GM23338 (cell line): ENCODE measurements at regions not wholly inside any gene's neighbourhood (a gene's known extent, or its start where the extent isn't known, plus 50 kb on each side); places are given as distances from the start of the nearest gene placed in this dataset.
"Not testable (repeated sequence)": the region's sequence is repeated elsewhere in the genome, so short reads cannot be mapped to it uniquely, and the experiment has no call there.

Experiments
- ATAC-seq: fragments of 200-7000 bp; cut with Tn5 transposase; 3 replicates; pipeline ENCODE4 v1.9.1; 2020
- DNase-seq: peaks from one replicate; pipeline ENCODE4 v3.0.0-alpha.2; 2015; ENCODE audit warnings: low spot score
- H2AFZ ChIP-seq: fragments of 200-600 bp; sonication (generic); 2 replicates; pipeline ENCODE4 v1.8.0; 2016; ENCODE audit warnings: antibody characterized with exemption, mild to moderate bottlenecking, moderate library complexity
- H3F3A ChIP-seq: fragments of 200-600 bp; sonication (generic); replicated peaks from 2 replicates; pipeline ENCODE4 v1.8.0; 2017; ENCODE audit warnings: antibody characterized with exemption, mixed run types, low read depth
- H3K27ac ChIP-seq: fragments of 200-600 bp; sonication (generic); 2 replicates; pipeline ENCODE4 v1.6.1; 2016; ENCODE audit warnings: low read depth
- H3K27me3 ChIP-seq: fragments of 200-600 bp; sonication (generic); 2 replicates; pipeline ENCODE4 v1.8.0; 2016; ENCODE audit warnings: mild to moderate bottlenecking, mixed run types, moderate library complexity; ENCODE audit not compliant: insufficient read depth
- H3K36me3 ChIP-seq: fragments of 200-600 bp; sonication (generic); 2 replicates; pipeline ENCODE4 v1.8.0; 2016; ENCODE audit warnings: mild to moderate bottlenecking; ENCODE audit not compliant: insufficient read depth
- H3K4me1 ChIP-seq: fragments of 200-600 bp; sonication (generic); 2 replicates; pipeline ENCODE4 v1.8.0; 2016; ENCODE audit warnings: mild to moderate bottlenecking, moderate library complexity; ENCODE audit not compliant: insufficient read depth
- H3K4me2 ChIP-seq: fragments of 200-600 bp; sonication (generic); 2 replicates; pipeline ENCODE4 v1.7.1; 2017; ENCODE audit warnings: mixed run types
- H3K4me3 ChIP-seq: fragments of 200-600 bp; sonication (generic); 2 replicates; pipeline ENCODE4 v1.6.1; 2016; ENCODE audit warnings: mixed run types
- H3K79me2 ChIP-seq: fragments of 200-600 bp; sonication (generic); replicated peaks from 2 replicates; pipeline ENCODE4 v1.8.0; 2017; ENCODE audit warnings: mild to moderate bottlenecking; ENCODE audit not compliant: insufficient read depth
- H3K9me2 ChIP-seq: fragments of 200-600 bp; sonication (generic); 2 replicates; pipeline ENCODE4 v1.8.0; 2017; ENCODE audit not compliant: insufficient read depth
- H4K20me1 ChIP-seq: fragments of 200-600 bp; sonication (generic); replicated peaks from 2 replicates; pipeline ENCODE4 v1.8.0; 2017; ENCODE audit warnings: mild to moderate bottlenecking; ENCODE audit not compliant: insufficient read depth
- H3K27ac Mint-ChIP-seq: 2 replicates; pipeline ENCODE4 v1.8.0; 2020; ENCODE audit warnings: inconsistent platforms, mild to moderate bottlenecking, moderate library complexity, mixed read lengths
- H3K27me3 Mint-ChIP-seq: 3 replicates; pipeline ENCODE4 v1.8.0; 2022; ENCODE audit warnings: low read depth, mild to moderate bottlenecking, moderate library complexity, mixed read lengths, inconsistent platforms; ENCODE audit not compliant: insufficient read depth, poor library complexity
- H3K36me3 Mint-ChIP-seq: 3 replicates; pipeline ENCODE4 v1.8.0; 2021; ENCODE audit warnings: low read depth, mild to moderate bottlenecking, inconsistent platforms, moderate library complexity, mixed read lengths
- H3K4me1 Mint-ChIP-seq: 3 replicates; pipeline ENCODE4 v1.8.0; 2020; ENCODE audit warnings: mild to moderate bottlenecking, inconsistent platforms, mixed read lengths
- H3K4me3 Mint-ChIP-seq: 3 replicates; pipeline ENCODE4 v1.8.0; 2021; ENCODE audit warnings: moderate library complexity, mild to moderate bottlenecking, inconsistent platforms, mixed read lengths
- H3K9me3 Mint-ChIP-seq: 3 replicates; pipeline ENCODE4 v1.8.0; 2020; ENCODE audit warnings: moderate library complexity, mild to moderate bottlenecking, inconsistent platforms, mixed read lengths
- ZNF114 ChIP-seq: fragments of 250-450 bp; sonication (Bioruptor Pico); IDR thresholded peaks from 2 replicates; pipeline ENCODE4 v1.5.0; 2020; ENCODE audit warnings: mild to moderate bottlenecking, moderate library complexity
- TF ChIP-seq, protein P1 (sequence below): IDR thresholded peaks from 2 replicates; pipeline ENCODE4 v1.6.1; 2016; ENCODE audit warnings: antibody characterized with exemption
- TF ChIP-seq, protein P2 (sequence below), 2 experiments: fragments of 200-600 bp in 1 of 2; sonication (generic) in 1 of 2; conservative IDR thresholded peaks; 2 replicates each; pipeline versions ENCODE4 v1.5.1 to v1.6.1; 2016 to 2017; ENCODE audit warnings: antibody characterized with exemption in 2 of 2, low read depth in 2 of 2, mild to moderate bottlenecking in 2 of 2, moderate library complexity in 1 of 2

DNA sequence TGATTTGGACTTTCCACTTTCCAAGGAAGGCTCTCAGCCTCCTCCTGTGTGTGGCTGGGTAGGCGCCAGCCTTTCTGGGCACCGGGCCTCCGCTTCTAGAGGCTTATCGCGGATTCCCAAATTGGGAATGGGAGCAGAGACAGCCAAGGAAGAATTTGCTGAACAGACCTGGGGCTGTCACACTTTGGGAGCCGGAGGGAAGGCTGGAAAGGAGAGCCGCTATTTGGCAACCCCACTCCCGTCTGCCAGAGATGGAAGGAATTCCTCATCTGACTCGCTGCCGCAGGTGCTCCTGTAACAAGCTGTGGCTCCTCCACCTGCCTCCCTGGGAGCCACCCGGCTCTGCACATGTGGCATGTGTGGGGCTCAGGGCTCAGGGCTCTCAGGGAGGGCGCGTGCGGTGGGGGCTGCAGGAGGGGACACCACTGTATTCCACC is 50.8 kb upstream of the ECHDC3 start:
- Histone ChIP-seq H3F3A (no peaks in the 10 kb centered on the region), H3K4me3 (no peak overlapping the region), H4K20me1 (no peaks in the 10 kb centered on the region), H2AFZ (no peak overlapping the region), H3K9me2 (0 out of 2 replicates have a peak, but pooled peaks cover 5% of the 10 kb centered on the region), H3K36me3 (no peaks in the 10 kb centered on the region), H3K4me1 (no peaks in the 10 kb centered on the region), H3K4me2 (no peak overlapping the region), H3K79me2 (no peaks in the 10 kb centered on the region), H3K27me3 (no peaks in the 10 kb centered on the region), H3K27ac (no peak overlapping the region)
- no peaks in the 10 kb centered on the region; the same call in 2 of the 3 replicates for H3K9me3 Mint-ChIP-seq
- TF ChIP-seq, protein P1, sequence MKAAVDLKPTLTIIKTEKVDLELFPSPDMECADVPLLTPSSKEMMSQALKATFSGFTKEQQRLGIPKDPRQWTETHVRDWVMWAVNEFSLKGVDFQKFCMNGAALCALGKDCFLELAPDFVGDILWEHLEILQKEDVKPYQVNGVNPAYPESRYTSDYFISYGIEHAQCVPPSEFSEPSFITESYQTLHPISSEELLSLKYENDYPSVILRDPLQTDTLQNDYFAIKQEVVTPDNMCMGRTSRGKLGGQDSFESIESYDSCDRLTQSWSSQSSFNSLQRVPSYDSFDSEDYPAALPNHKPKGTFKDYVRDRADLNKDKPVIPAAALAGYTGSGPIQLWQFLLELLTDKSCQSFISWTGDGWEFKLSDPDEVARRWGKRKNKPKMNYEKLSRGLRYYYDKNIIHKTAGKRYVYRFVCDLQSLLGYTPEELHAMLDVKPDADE = no peak
- H3K27ac Mint-ChIP-seq = no peak overlapping the region
- H3K36me3 Mint-ChIP-seq = no peaks in the 10 kb centered on the region
- no peak overlapping the region for H3K4me3 Mint-ChIP-seq
- H3K27me3 Mint-ChIP-seq = peaks cover 9% of the 10 kb centered on the region
- no peaks in the 10 kb centered on the region for H3K4me1 Mint-ChIP-seq
- ATAC-seq (no peak), DNase-seq (no peak)

DNA sequence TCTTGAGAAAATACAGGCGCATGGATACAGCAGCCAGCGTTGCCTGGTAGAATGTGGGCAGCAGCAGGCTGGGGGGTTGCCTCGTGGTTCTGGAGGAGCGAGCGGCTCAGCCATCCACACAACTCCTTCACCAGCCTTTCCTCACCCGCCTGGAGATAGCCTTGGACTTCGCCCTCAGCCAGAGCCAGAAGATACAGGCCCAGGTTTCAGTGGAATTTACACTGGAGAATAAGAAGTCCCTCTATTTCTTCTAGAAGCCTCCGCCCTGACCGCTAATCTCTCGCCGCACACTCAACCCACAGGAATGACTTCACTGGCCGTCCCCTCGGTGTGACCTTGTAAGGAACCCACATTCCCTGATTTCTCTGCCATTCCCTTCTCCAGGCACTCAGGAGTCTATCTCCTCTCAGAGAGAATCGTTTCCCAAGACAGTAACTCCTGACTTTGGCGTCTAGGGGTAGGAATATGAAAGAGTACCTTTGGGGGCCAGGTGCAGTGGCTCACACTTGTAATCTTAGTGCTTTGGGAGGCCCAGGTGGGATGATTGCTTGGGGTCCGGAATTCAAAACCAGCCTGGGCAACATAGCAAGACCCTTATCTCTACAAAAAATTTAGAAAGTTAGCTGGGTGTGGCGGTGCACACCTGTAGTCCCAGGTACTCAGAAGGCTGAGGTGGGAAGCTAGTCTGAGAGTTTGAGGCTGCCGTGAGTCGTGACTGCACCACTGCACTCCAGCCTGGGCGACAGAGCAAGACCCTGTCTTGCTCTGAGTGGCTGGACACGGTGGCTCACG is 52.0 kb upstream of the ECHDC3 start:
- H3K27ac ChIP-seq = no peak overlapping the region
- ATAC-seq = no peak
- H3K36me3 ChIP-seq = no peaks in the 10 kb centered on the region
- no peak for DNase-seq
- H3K9me2 ChIP-seq = 0 out of 2 replicates have a peak, but pooled peaks cover 5% of the 10 kb centered on the region
- Mint-ChIP-seq H3K36me3 (no peaks in the 10 kb centered on the region), H3K4me1 (peaks cover 6% of the 10 kb centered on the region), H3K27me3 (peaks cover 9% of the 10 kb centered on the region), H3K27ac (no peak overlapping the region), H3K4me3 (no peak overlapping the region), H3K9me3 (no peaks in the 10 kb centered on the region; the same call in 2 of the 3 replicates)
- H3K4me3 ChIP-seq = no peak overlapping the region
- no peaks in the 10 kb centered on the region for H4K20me1 ChIP-seq
- no peak overlapping the region for H3K4me2 ChIP-seq
- TF ChIP-seq, protein P2, sequence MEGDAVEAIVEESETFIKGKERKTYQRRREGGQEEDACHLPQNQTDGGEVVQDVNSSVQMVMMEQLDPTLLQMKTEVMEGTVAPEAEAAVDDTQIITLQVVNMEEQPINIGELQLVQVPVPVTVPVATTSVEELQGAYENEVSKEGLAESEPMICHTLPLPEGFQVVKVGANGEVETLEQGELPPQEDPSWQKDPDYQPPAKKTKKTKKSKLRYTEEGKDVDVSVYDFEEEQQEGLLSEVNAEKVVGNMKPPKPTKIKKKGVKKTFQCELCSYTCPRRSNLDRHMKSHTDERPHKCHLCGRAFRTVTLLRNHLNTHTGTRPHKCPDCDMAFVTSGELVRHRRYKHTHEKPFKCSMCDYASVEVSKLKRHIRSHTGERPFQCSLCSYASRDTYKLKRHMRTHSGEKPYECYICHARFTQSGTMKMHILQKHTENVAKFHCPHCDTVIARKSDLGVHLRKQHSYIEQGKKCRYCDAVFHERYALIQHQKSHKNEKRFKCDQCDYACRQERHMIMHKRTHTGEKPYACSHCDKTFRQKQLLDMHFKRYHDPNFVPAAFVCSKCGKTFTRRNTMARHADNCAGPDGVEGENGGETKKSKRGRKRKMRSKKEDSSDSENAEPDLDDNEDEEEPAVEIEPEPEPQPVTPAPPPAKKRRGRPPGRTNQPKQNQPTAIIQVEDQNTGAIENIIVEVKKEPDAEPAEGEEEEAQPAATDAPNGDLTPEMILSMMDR (conservative IDR thresholded peaks at IDR 0.05; ENCODE audit: low read depth in 2 of 2) = no peak
- no peak for TF ChIP-seq ZNF114 (CRISPR knock-in tag)
- peaks cover 6% of the 10 kb centered on the region; the same call in 1 of the 2 replicates for H3K4me1 ChIP-seq
- H3K27me3 ChIP-seq = no peaks in the 10 kb centered on the region
- H2AFZ ChIP-seq = no peak overlapping the region
- no peaks in the 10 kb centered on the region for H3F3A ChIP-seq
- H3K79me2 ChIP-seq = no peaks in the 10 kb centered on the region

DNA sequence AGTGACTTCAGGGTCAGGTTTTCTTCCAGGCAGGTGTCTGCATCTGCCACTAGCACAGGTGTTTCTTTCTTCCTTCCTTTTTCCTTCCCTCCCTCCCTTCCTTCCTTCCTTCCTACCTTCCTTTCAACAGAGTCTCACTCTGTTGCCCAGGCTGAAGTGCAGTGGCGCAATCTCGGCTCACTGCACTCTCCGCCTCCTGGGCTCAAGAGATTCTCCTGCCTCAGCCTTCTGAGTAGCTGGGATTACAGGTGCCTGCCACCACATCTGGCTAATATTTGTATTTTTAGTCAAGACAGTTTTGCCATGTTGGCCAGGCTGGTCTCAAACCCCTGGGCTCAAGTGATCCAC is 53.8 kb upstream of the ECHDC3 start:
- not testable (repeated sequence) for H3K9me3 Mint-ChIP-seq, ATAC-seq, H4K20me1 ChIP-seq, H3K9me2 ChIP-seq, H2AFZ ChIP-seq, H3K4me3 ChIP-seq, H3F3A ChIP-seq, H3K79me2 ChIP-seq, H3K27me3 ChIP-seq, DNase-seq, H3K4me1 ChIP-seq, H3K27ac Mint-ChIP-seq, H3K27ac ChIP-seq, H3K36me3 Mint-ChIP-seq, H3K36me3 ChIP-seq, H3K4me2 ChIP-seq, H3K4me3 Mint-ChIP-seq
- peaks cover 12% of the 10 kb centered on the region for H3K4me1 Mint-ChIP-seq
- peaks cover 10% of the 10 kb centered on the region for H3K27me3 Mint-ChIP-seq
